Erythroblast (primary cell): ENCODE measurements at regions not wholly inside any gene's neighbourhood (a gene's known extent, or its start where the extent isn't known, plus 50 kb on each side); places are given as distances from the start of the nearest gene placed in this dataset.

Experiments
- DNase-seq, 2 experiments: peaks; one replicate each; lab custom pipeline; 2025; lab: John Stamatoyannopoulos, UW
- GATA1 ChIP-seq: IDR thresholded peaks from 2 replicates; pipeline ENCODE4 v1.6.1; 2011; ENCODE audit warnings: low read depth, mild to moderate bottlenecking, control low read depth, low read length, moderate library complexity
- POLR2A ChIP-seq: IDR thresholded peaks from 2 replicates; pipeline ENCODE4 v1.6.1; 2011; ENCODE audit warnings: mild to moderate bottlenecking, low read length

GRCh38 chr6:41466437-41466990 lies 79.7 kb upstream of the FOXP4 start:
- no peak for DNase-seq
- TF ChIP-seq POLR2A (no peak), GATA1 (no peak)

- TF ChIP-seq GATA1 (no peak), POLR2A (no peak)
- no peak for DNase-seq
These were observed 79.1 kb upstream of the FOXP4 start for GRCh38 chr6:41467061-41467460.

- no peak for TF ChIP-seq POLR2A
- TF ChIP-seq GATA1, result no peak
- no peak for DNase-seq
These were observed 78.4 kb upstream of the FOXP4 start for GRCh38 chr6:41467627-41468404.

GRCh38 chr6:41469156-41470028 lies 76.8 kb upstream of the FOXP4 start:
- no peak for TF ChIP-seq POLR2A
- no peak for TF ChIP-seq GATA1
- no peak for DNase-seq

- TF ChIP-seq POLR2A, result no peak
- TF ChIP-seq GATA1, result no peak
- no peak for DNase-seq
These were observed 76.2 kb upstream of the FOXP4 start for GRCh38 chr6:41470029-41470330.

GRCh38 chr6:41470331-41471063 lies 75.7 kb upstream of the FOXP4 start:
- TF ChIP-seq POLR2A (no peak), GATA1 (no peak)
- no peak for DNase-seq

GRCh38 chr6:41471064-41471895 lies 74.9 kb upstream of the FOXP4 start:
- no peak for DNase-seq
- no peak for TF ChIP-seq POLR2A
- no peak for TF ChIP-seq GATA1

GRCh38 chr6:41474213-41474933 lies 71.8 kb upstream of the FOXP4 start:
- TF ChIP-seq GATA1, result no peak
- TF ChIP-seq POLR2A, result no peak
- DNase-seq, result no peak

GRCh38 chr6:41475164-41475563 lies 71.0 kb upstream of the FOXP4 start:
- no peak for TF ChIP-seq GATA1
- TF ChIP-seq POLR2A, result no peak
- DNase-seq, result no peak

GRCh38 chr6:41475737-41476357 lies 70.3 kb upstream of the FOXP4 start:
- TF ChIP-seq GATA1 (no peak), POLR2A (no peak)
- no peak for DNase-seq

- TF ChIP-seq GATA1, result no peak
- TF ChIP-seq POLR2A, result no peak
- no peak for DNase-seq
These were observed 69.8 kb upstream of the FOXP4 start for GRCh38 chr6:41476401-41476800.

GRCh38 chr6:41477572-41477971 lies 68.6 kb upstream of the FOXP4 start:
- no peak for DNase-seq
- no peak for TF ChIP-seq GATA1
- no peak for TF ChIP-seq POLR2A

- DNase-seq, result no peak
- no peak for TF ChIP-seq GATA1
- TF ChIP-seq POLR2A, result no peak
These were observed 62.2 kb upstream of the FOXP4 start for GRCh38 chr6:41483943-41484342.
